HG03097 (cell line): ENCODE measurements at regions not wholly inside any gene's neighbourhood (a gene's known extent, or its start where the extent isn't known, plus 50 kb on each side); places are given as distances from the start of the nearest gene placed in this dataset.

Experiments
- ATAC-seq: cut with Tn5 transposase; IDR thresholded peaks from one replicate; pipeline ENCODE4 v1.9.1; 2021; ENCODE audit not compliant: unreplicated experiment, low FRiP score

DNA sequence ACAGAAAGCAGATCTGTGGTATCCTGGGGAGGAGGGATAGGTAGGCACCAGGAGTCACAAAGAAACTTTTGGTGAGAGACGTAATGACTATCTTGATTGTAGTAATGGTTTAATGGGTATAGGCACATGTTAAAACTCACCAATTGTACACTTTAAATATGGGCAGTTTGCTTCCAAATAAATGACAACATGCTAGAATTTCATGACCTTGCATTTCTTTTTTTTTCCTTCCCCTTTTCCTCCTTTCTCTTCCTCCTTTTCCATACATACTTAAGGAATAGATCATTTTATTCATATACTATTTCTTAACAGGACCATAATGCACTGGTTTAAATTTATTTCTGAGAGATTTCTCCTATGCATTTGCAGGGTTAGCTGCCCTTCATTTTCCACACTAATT, 341.8 kb downstream of the TMEM182 start:
- ATAC-seq = no peak

DNA sequence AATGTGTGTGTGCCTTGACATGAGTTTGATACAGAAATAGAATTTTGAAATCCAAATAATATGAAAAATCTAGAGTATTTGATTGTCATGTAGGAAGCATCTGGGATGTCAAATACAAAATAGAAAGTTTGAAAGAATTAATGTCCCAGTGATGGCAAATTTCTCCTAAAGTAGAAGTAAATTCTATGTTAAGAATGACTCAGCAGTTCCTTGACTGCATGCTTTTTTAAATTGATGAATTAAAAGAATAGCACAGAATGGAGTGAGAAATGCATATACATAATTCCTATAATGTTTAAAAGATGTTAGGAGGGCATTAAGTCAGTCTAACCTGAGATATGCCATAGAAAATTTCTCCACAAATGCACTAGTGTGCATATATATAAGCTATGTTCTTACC, 357.5 kb downstream of the TMEM182 start:
- no peak for ATAC-seq

DNA sequence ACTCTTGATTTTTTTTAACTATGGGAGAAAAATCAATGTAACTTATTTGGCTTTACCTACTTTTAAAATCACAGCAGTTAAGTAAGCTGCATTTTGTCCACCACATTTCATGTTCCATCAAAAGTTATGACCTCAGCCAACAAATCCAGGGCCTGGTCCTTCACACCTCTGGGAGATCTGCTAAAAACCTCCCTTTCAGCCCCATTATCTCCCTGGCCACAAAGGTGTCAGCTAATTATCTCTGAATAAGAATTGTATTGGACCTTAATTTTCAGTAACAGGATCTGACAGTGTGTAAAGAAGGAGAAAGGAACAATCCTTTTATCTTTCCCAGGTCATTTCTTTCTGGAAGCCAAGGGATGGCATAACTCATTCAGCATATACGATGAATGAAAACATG, 359.3 kb downstream of the TMEM182 start:
- no peak for ATAC-seq

DNA sequence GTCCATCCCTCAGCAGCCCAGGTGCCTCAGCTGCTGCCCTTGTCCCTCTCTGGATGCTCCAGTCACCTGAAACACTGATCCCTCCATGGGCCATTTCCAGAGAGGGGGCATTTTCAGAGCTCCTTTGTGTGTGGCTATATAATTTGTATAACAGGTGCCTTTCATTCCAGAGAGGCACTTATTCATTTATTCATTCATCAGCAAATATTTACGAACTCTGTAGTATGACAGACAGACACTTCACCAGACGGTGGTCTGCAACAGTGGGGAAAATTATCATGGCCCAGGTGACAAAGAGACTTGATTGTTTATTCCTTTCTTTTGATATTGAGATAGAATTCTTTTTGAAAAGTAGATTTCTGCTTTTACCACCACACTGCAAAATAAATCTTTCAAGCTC, 361.7 kb downstream of the TMEM182 start:
- no peak for ATAC-seq

DNA sequence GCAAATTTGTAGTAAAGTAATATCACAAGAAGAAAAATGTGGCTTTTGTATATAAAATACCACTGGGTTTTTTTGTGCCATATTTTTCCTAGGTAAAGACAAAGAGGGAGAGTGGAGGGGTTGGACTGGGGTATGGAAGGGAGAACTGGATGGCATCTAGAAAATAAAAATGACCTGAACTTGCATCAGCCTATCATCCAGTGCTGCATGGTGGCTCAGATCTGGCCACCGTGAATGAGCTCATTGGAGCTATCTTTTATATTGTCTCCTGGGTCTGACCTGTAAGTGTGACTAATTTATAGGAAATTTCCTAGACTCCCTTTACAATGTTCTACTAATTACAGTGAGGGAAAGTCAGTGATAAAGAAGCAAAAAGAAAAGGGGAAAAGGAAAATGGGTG, 369.0 kb downstream of the TMEM182 start:
- no peak for ATAC-seq

DNA sequence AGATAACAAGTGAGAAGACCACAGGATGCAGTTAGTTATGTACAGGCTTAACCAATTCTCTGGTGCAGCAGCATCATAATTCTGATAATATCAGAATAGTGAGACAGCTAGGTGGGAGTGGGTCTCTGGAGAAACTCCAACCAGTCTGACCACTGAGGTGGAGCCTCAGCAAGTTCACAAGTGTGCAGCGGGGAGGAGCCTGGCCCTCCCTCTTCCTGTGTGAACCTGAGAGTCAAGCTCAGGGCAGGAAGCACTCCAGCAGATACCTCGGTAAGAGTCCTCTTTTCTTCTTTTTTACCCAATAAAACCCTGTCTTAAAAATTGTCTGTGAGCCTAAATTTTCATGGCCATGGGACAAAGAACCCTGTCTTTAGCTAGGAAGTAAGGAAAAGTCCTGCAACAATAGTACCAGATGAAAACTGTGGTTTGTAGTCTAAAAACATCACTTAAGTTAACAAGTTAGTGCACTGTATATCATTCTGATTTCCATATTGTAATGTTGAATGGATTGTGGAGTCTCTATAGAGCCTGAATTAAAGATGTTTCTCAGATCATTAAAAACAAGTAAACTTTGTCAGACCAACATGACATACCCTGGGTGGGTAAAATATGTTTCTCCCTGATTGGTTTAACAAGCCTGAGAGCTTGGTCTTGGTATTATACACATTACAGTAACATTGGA, 370.8 kb downstream of the TMEM182 start:
- ATAC-seq = peak; percentile 99

DNA sequence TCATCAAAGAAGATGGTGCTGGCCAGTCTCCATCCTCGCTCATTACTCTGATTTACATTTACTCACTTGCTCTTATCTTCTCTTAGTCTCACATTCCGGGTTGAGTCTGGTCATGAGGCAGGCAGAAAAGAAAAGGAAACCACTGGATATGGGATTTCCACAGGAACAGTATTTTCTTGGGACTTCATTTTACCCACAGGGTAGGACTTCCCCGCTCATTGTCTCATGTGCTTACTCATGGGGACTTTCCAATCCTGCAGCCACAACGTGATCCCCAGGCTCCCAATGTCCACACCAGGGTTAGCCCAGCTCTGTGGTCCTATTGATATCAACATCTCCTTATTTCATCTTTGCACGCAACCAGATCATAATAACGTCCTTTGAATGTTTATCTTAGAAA, 373.8 kb downstream of the TMEM182 start:
- no peak for ATAC-seq

DNA sequence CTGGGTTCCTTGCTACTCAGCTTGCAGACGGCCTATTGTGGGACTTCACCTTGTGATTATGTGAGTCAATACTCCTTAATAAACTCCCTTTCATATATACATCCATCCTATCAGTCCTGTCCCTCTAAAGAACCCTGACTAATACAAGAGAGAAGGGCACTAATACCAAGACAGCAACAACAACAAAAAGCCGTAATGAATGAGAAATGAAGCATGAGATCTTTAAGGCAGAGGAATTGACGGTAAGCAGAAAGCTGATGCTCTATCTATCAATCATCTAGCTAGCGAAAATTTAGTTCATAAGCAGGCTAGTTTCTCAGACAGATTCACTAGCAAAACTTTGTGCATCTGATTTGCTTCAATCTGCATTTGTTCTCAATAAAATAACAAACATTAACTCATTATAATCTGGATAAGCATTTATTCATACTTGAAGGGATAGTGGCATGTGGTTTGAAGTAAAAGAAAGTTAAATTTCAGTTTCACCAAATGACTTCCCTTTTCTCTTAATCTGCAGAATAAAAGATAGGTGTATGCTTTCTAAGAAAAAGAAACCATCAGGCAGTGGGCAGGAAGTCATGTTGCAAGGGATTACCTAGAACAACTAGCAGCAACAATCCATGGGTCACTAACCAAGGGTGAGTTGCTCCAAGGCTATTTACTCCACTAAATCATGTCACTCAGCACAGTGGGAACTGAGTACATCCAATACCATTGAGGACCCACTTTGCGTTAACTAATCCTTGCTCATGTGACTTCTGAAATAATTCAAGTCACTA, 376.5 kb downstream of the TMEM182 start:
- ATAC-seq = peak; percentile 71

DNA sequence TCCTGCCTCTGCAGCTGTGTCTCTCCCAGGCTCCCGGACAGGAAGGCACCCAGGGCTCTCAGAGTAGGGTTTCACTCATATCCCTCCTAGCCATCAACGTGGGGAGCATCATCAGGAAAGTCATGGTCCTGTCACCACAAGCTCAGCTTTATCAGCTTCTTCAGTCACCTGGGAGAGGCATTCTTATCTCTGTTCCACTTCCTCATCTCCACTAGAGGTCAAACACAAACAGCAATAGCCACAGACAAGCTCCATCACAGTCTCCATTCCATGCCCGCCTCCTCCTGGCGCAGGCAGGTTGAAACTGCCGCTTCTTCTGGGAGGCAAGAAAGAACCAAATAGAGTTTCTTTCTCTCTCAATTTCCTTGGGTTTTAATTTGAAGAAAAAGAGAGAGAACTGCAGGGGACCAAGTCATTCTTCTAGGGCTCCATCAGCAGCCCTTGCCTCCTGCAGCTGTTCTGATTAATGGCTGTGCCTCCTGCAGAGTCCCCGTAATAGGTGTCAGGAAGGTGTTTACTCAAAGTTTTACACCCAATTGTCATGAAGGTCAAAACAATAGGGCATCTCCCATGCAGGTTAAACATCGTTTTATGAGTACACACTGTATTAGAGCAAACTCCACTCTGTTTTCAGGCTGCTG, 377.9 kb downstream of the TMEM182 start:
- ATAC-seq = no peak

DNA sequence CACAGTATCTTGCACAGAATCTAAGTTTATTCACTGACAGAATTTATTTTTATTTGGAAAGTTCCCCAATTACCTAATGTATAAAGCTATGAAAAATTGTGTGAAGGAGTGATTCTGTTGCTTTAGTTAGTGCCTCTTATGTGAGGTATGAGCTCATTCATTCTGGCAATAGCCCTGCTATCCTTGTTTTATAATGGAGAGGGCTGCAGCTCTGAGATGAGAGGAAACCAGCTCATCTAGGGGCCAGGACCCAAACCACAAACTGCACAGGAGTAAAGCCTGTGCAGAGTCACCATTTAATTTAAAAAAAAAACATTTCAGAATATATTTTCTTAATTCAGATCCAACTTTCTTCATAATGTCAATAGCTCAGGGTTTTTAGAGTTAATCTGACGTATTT, 383.0 kb downstream of the TMEM182 start:
- ATAC-seq = no peak

DNA sequence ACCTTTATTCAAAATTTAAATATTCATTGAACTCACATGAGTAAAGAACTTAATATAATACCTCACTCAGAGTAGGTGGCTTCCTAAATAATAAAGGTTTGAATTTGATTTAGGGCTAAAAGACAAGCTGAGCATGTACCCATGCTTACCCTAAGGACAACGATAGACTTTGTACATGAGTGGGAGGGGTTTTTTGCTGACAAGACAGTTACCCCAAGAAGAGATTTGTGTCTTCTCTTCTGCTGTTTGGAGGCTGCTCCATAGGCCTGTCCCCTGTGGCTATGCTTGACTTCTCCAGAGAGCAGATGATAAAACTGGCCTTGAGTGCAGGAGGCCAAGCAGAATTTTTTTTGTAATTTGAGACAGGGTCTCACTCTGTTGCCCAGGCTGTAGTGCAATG, 383.9 kb downstream of the TMEM182 start:
- no peak for ATAC-seq

DNA sequence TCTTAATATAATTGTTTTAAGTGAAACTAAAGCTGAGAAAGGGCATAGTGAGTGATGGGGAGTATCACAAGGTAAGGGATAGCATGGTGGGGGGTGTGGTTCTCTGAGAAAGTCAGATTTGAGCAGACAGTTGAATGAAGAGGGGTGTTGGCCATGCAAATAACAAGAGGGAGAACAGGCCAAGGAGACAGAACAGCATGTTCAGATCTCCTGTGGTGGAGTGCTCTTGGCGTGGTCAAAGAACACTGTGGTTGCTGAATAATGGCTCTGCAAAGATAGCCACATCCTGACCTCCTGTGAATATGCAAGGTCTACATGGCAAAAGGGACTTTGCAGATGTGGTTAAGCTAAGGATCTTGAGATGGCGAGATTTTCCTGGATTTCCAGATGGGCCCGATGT, 389.2 kb downstream of the TMEM182 start:
- no peak for ATAC-seq

DNA sequence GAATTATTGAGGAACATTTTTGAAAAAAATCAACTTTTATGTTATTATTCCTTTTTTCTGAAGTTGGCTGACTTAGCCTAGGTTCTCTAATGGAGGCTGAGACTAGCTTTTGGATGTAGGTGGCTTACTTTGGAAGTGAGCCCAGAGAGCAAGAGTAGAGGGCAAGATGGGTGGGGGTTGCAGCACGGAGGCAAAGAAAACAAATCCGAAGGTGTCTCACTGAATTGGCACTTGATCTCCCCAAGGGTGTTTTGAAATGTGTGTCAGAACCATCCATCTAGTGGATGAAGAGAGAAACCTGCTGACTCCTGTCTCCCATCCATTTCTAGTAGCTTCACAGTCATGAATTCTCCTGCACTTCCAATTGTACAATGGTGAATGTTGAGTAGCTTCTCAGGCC, 390.7 kb downstream of the TMEM182 start:
- no peak for ATAC-seq

DNA sequence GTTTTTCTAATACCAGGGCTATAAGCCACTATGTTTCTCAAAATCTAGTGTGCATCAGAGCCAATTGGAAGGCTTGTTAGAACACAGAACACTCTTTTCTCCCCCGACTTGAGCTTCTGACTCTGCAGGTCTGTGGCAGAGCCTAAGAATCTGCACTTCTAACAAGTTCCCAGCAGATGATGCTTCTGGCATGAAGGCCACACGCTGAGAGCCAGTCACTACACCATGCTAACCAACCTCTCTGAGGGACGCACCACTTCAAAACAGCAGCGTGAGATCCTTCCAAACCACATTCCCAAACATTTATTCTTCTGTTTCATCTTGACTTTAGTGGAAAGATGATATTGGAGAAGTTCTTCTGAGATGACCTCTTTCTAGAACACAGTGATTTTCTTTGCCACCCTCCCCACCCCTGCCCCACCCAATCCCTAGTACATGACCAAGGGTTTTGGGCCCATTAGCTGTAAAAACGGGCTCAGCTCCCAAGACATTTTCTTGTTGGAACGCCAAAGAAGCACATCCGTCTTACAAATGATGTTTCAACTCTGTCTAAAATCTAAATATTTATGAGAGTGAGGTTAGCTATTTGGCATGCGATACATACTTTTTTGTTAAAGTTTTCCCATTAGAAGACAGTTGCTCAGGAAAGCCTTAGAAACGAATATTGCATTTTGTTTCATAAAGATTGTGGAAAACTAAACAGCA, 391.9 kb downstream of the TMEM182 start:
- no peak for ATAC-seq

DNA sequence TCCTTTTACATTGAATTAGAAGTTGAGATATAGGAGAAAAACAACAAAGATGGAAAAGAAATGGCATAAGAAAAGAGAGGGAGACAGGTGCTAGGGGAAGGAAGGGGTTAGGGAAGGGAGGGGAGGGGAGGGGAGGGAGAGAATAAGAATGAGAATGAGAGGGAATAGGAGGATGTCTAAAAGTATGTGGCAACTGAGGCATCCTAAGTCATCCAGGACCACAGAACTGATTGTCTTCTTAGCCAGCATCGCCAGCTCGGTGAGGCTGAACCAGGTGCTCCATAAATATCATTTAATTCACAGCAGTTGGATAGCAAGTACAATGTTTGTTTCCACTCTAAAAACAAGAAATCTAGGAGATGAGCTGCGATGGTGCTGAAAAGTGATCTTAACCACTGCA, 393.5 kb downstream of the TMEM182 start:
- ATAC-seq = no peak

DNA sequence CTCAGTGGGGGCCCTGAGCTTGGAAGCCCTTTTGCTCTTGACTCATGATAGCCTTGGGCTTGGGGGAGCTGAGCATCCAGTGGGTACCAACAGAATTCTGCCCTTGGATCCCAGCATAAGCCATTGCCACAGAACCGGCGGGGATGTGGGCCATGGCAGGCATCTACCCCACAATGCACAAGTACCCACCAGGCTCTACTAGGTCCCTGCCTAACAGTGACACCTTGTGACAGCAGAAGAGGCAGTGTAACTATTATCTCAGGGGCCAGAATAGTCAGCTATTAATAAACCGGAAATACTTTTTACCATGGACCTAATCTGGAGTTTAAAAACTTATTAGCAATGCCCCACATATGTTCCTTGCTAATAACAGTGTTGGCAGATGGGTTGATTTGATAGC, 397.2 kb downstream of the TMEM182 start:
- no peak for ATAC-seq

DNA sequence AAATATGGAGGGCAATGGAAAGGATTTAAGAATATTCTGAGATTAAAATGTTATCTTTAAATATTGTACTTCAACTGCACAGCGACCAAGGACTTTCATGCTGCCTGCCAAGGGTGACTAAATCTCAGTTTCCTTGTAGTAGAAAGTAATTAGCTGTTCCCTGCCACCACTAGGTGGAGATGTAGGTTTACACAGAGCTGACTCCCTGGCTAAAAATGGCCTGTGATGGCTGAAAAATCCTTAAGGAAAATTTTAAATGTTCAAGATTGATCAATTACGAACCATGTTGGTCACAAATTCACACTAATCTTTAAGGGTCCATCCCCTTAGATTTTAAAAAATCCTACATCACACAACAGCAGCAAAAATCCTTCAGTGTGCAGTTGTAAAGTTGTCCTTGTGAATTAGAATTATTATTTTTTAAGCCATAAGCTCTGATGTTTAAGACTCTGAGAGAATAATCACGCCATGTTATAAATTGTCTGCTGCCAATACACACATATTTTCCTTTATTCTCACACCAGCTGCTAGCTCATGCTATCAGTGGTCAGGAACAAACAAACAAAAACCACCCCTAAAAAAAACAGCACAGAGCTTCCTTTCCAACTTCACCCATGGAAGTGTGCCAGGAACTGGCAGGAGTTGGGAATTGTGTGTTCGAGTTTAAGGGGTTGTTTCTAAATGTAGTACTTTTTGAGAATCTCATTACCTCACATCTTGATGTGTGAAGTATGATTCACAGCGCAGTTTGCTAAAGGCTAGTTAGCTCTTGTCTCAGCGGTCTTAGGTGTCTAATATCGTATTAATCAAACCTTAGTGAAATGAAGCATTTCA, 399.8 kb downstream of the TMEM182 start:
- ATAC-seq = no peak

DNA sequence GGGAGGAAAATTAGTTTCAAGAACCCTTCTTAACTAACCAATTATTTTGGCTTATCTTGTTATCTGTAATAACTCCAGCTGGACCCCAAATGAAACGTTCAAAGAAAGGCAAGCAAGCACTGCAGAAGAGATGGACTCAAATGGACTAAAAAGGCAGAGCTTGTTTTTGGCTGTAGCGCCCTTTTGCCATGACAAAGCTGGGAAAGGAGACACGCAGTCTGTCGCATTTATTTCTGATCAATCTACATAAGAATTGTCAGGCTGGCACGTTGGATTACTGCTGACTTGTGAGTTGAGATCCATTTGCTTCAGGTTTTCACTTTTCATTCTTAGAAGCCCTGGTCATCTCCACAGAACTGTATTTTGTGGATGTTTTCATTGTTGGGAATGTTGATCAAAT, 402.9 kb downstream of the TMEM182 start:
- no peak for ATAC-seq

DNA sequence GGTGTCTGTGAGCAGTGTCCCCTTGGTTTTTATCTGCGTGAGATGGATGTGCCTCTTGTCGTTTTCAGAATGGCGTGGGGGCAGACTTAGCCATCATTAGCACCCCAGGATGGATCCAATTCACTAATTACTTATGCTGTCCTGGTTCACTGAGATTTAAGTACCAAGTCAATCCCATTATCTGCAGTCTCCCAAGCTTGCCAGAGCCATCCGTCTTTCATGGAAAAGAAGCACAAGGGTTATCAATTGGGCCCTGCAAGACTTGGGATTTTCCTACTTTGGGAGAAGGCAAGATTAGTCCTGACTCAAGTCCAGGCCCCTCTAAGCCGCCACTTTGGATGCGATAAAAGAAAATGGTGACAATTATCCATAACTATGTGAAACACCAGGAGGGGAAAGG, 404.0 kb downstream of the TMEM182 start:
- ATAC-seq = no peak
